ENCODE measurements at regions not wholly inside any gene's neighbourhood (a gene's known extent, or its start where the extent isn't known, plus 50 kb on each side); places are given as distances from the start of the nearest gene placed in this dataset.

GRCh38 chr1:193753038-193753756, 566.8 kb upstream of the B3GALT2 start:
- ChIA-PET POLR2A (interaction anchor here in 1 of 2 donors (0.7 kb wide), 1 partner anchor 46 kb away, joined by 3 read pairs; no protein-coding TSS in a partner anchor), CTCF (no interaction called here)
- DNase-seq, result no peak
- Histone ChIP-seq H3K27me3 (replicated peaks in 1 of 2; ENCODE audit: control insufficient read depth in 2 of 2, extremely low read depth in 1 of 2, insufficient read depth in 2 of 2, low read length in 1 of 2) (no peaks in the 10 kb centered on the region), H3K36me3 (ENCODE audit: control insufficient read depth in 2 of 2, extremely low read depth in 1 of 2, insufficient read depth in 1 of 2, low read length in 1 of 2) (no peaks in the 10 kb centered on the region), H3K9me3 (no peaks in the 10 kb centered on the region), H3K27ac (ENCODE audit: low read length) (no peak overlapping the region), H3K4me3 (ENCODE audit: control insufficient read depth in 1 of 2, extremely low read depth in 1 of 2, low read length in 1 of 2) (no peak overlapping the region), H3K4me1 (ENCODE audit: control insufficient read depth in 1 of 2, extremely low read depth in 1 of 2, insufficient read depth in 2 of 2, low read length in 2 of 2) (no peaks in the 10 kb centered on the region)
- no peaks in the 10 kb centered on the region for H3K36me3 Mint-ChIP-seq
- H3K4me1 Mint-ChIP-seq, result peaks cover 2 to 7% (median 6%) of the 10 kb centered on the region in 3 donors
- peak overlapping the region; percentile 6 to 7 for H3K27ac Mint-ChIP-seq
- H3K27me3 Mint-ChIP-seq, result no peaks in the 10 kb centered on the region
- peaks cover 0 to 3% (median 0%) of the 10 kb centered on the region in 3 donors for H3K9me3 Mint-ChIP-seq
- ATAC-seq (replicated peaks in 1 of 4), result no peak
- WGBS (ENCODE audit: insufficient coverage), result 91% methylated on average over 4 of the region's 5 CpGs
- H3K4me3 Mint-ChIP-seq, result no peak overlapping the region

- no peak overlapping the region for H3K27ac Mint-ChIP-seq
- Histone ChIP-seq H3K27me3 (replicated peaks in 1 of 2; ENCODE audit: control insufficient read depth in 2 of 2, extremely low read depth in 1 of 2, insufficient read depth in 2 of 2, low read length in 1 of 2) (no peaks in the 10 kb centered on the region), H3K27ac (ENCODE audit: low read length) (no peak overlapping the region), H3K9me3 (no peaks in the 10 kb centered on the region), H3K36me3 (ENCODE audit: control insufficient read depth in 2 of 2, extremely low read depth in 1 of 2, insufficient read depth in 1 of 2, low read length in 1 of 2) (no peaks in the 10 kb centered on the region), H3K4me1 (ENCODE audit: control insufficient read depth in 1 of 2, extremely low read depth in 1 of 2, insufficient read depth in 2 of 2, low read length in 2 of 2) (no peaks in the 10 kb centered on the region), H3K4me3 (ENCODE audit: control insufficient read depth in 1 of 2, extremely low read depth in 1 of 2, low read length in 1 of 2) (no peak overlapping the region)
- ChIA-PET POLR2A (no interaction called here), CTCF (no interaction called here)
- DNase-seq (no peak), ATAC-seq (replicated peaks in 1 of 4) (no peak)
- no peaks in the 10 kb centered on the region for H3K9me3 Mint-ChIP-seq
- H3K4me1 Mint-ChIP-seq, result peaks cover 2 to 4% (median 3%) of the 10 kb centered on the region in 3 donors
- H3K27me3 Mint-ChIP-seq, result no peaks in the 10 kb centered on the region
- H3K36me3 Mint-ChIP-seq, result no peaks in the 10 kb centered on the region
- no peak overlapping the region for H3K4me3 Mint-ChIP-seq
- WGBS (ENCODE audit: insufficient coverage), result no CpG with 5 or more reads among the region's 2 CpGs
These were observed 563.5 kb upstream of the B3GALT2 start for GRCh38 chr1:193749868-193750267.

- DNase-seq (no peak), ATAC-seq (replicated peaks in 1 of 4) (no peak)
- CTCF ChIA-PET, result interaction anchor here in 1 of 2 donors (0.6 kb wide), 1 partner anchor 8 kb away, joined by 3 read pairs; no protein-coding TSS in a partner anchor
- Mint-ChIP-seq H3K27me3 (no peaks in the 10 kb centered on the region), H3K36me3 (no peaks in the 10 kb centered on the region), H3K9me3 (no peaks in the 10 kb centered on the region), H3K27ac (no peak overlapping the region), H3K4me3 (no peak overlapping the region), H3K4me1 (peaks cover 0 to 1% (median 0%) of the 10 kb centered on the region in 3 donors)
- WGBS (ENCODE audit: insufficient coverage), result no CpG with 5 or more reads among the region's 1 CpG
- POLR2A ChIA-PET, result interaction anchor here in 1 of 2 donors (0.7 kb wide), 1 partner anchor 71 kb away, joined by 3 read pairs; no protein-coding TSS in a partner anchor
- Histone ChIP-seq H3K4me3 (ENCODE audit: control insufficient read depth in 1 of 2, extremely low read depth in 1 of 2, low read length in 1 of 2) (no peak overlapping the region), H3K36me3 (ENCODE audit: control insufficient read depth in 2 of 2, extremely low read depth in 1 of 2, insufficient read depth in 1 of 2, low read length in 1 of 2) (no peaks in the 10 kb centered on the region), H3K27ac (ENCODE audit: low read length) (no peak overlapping the region), H3K27me3 (replicated peaks in 1 of 2; ENCODE audit: control insufficient read depth in 2 of 2, extremely low read depth in 1 of 2, insufficient read depth in 2 of 2, low read length in 1 of 2) (no peaks in the 10 kb centered on the region), H3K4me1 (ENCODE audit: control insufficient read depth in 1 of 2, extremely low read depth in 1 of 2, insufficient read depth in 2 of 2, low read length in 2 of 2) (no peaks in the 10 kb centered on the region), H3K9me3 (no peaks in the 10 kb centered on the region)
These were observed 561.2 kb upstream of the B3GALT2 start for GRCh38 chr1:193747579-193747978.

- no peaks in the 10 kb centered on the region for H3K27me3 Mint-ChIP-seq
- H3K36me3 Mint-ChIP-seq, result no peaks in the 10 kb centered on the region
- H3K27ac Mint-ChIP-seq, result peak overlapping the region in 1 of 2 donors; percentile 8
- DNase-seq (no peak), ATAC-seq (replicated peaks in 1 of 4) (no peak)
- peaks cover 0 to 7% (median 4%) of the 10 kb centered on the region in 3 donors for H3K4me1 Mint-ChIP-seq
- WGBS (ENCODE audit: insufficient coverage), result no CpG with 5 or more reads among the region's 2 CpGs
- H3K9me3 Mint-ChIP-seq, result no peaks in the 10 kb centered on the region
- CTCF ChIA-PET, result interaction anchor here in 1 of 2 donors (0.9 kb wide), 1 partner anchor 10 kb away, joined by 4 read pairs; no protein-coding TSS in a partner anchor
- Histone ChIP-seq H3K27me3 (replicated peaks in 1 of 2; ENCODE audit: control insufficient read depth in 2 of 2, extremely low read depth in 1 of 2, insufficient read depth in 2 of 2, low read length in 1 of 2) (no peaks in the 10 kb centered on the region), H3K4me3 (ENCODE audit: control insufficient read depth in 1 of 2, extremely low read depth in 1 of 2, low read length in 1 of 2) (no peak overlapping the region), H3K36me3 (ENCODE audit: control insufficient read depth in 2 of 2, extremely low read depth in 1 of 2, insufficient read depth in 1 of 2, low read length in 1 of 2) (no peaks in the 10 kb centered on the region), H3K27ac (ENCODE audit: low read length) (no peak overlapping the region), H3K4me1 (ENCODE audit: control insufficient read depth in 1 of 2, extremely low read depth in 1 of 2, insufficient read depth in 2 of 2, low read length in 2 of 2) (no peaks in the 10 kb centered on the region), H3K9me3 (no peaks in the 10 kb centered on the region)
- POLR2A ChIA-PET, result no interaction called here
- no peak overlapping the region for H3K4me3 Mint-ChIP-seq
These were observed 554.8 kb upstream of the B3GALT2 start for GRCh38 chr1:193741228-193741627.

GRCh38 chr1:193740762-193741161, 554.3 kb upstream of the B3GALT2 start:
- no peaks in the 10 kb centered on the region for H3K9me3 ChIP-seq
- Mint-ChIP-seq H3K27ac (no peak overlapping the region), H3K36me3 (no peaks in the 10 kb centered on the region), H3K4me3 (no peak overlapping the region), H3K4me1 (peaks cover 0 to 7% (median 4%) of the 10 kb centered on the region in 3 donors), H3K9me3 (no peaks in the 10 kb centered on the region), H3K27me3 (no peaks in the 10 kb centered on the region)
- H3K4me3 ChIP-seq (ENCODE audit: control insufficient read depth in 1 of 2, extremely low read depth in 1 of 2, low read length in 1 of 2), result no peak overlapping the region
- ChIA-PET POLR2A (no interaction called here), CTCF (no interaction called here)
- no peak overlapping the region for H3K27ac ChIP-seq (ENCODE audit: low read length)
- no CpG with 5 or more reads among the region's 1 CpG for whole genome bisulfite sequencing (ENCODE audit: insufficient coverage)
- H3K36me3 ChIP-seq (ENCODE audit: control insufficient read depth in 2 of 2, extremely low read depth in 1 of 2, insufficient read depth in 1 of 2, low read length in 1 of 2), result no peaks in the 10 kb centered on the region
- no peaks in the 10 kb centered on the region for H3K27me3 ChIP-seq (replicated peaks in 1 of 2; ENCODE audit: control insufficient read depth in 2 of 2, extremely low read depth in 1 of 2, insufficient read depth in 2 of 2, low read length in 1 of 2)
- H3K4me1 ChIP-seq (ENCODE audit: control insufficient read depth in 1 of 2, extremely low read depth in 1 of 2, insufficient read depth in 2 of 2, low read length in 2 of 2), result no peaks in the 10 kb centered on the region
- ATAC-seq (replicated peaks in 1 of 4), result no peak
- DNase-seq, result no peak

- Histone ChIP-seq H3K4me3 (ENCODE audit: control insufficient read depth in 1 of 2, extremely low read depth in 1 of 2, low read length in 1 of 2) (no peak overlapping the region), H3K9me3 (no peaks in the 10 kb centered on the region), H3K4me1 (ENCODE audit: control insufficient read depth in 1 of 2, extremely low read depth in 1 of 2, insufficient read depth in 2 of 2, low read length in 2 of 2) (no peaks in the 10 kb centered on the region), H3K36me3 (ENCODE audit: control insufficient read depth in 2 of 2, extremely low read depth in 1 of 2, insufficient read depth in 1 of 2, low read length in 1 of 2) (no peaks in the 10 kb centered on the region), H3K27me3 (replicated peaks in 1 of 2; ENCODE audit: control insufficient read depth in 2 of 2, extremely low read depth in 1 of 2, insufficient read depth in 2 of 2, low read length in 1 of 2) (no peaks in the 10 kb centered on the region), H3K27ac (ENCODE audit: low read length) (no peak overlapping the region)
- POLR2A ChIA-PET, result no interaction called here
- DNase-seq (no peak), ATAC-seq (replicated peaks in 1 of 4) (no peak)
- Mint-ChIP-seq H3K27ac (no peak overlapping the region), H3K36me3 (no peaks in the 10 kb centered on the region), H3K27me3 (no peaks in the 10 kb centered on the region), H3K4me1 (peaks cover 0 to 7% (median 4%) of the 10 kb centered on the region in 3 donors), H3K9me3 (no peaks in the 10 kb centered on the region), H3K4me3 (no peak overlapping the region)
- WGBS (ENCODE audit: insufficient coverage), result no CpG with 5 or more reads among the region's 3 CpGs
- CTCF ChIA-PET, result no interaction called here
These were observed 550.1 kb upstream of the B3GALT2 start for GRCh38 chr1:193736507-193736906.

All from T-cell (primary cell).